ENCODE measurements at regions not wholly inside any gene's neighbourhood (a gene's known extent, or its start where the extent isn't known, plus 50 kb on each side); places are given as distances from the start of the nearest gene placed in this dataset.

DNA sequence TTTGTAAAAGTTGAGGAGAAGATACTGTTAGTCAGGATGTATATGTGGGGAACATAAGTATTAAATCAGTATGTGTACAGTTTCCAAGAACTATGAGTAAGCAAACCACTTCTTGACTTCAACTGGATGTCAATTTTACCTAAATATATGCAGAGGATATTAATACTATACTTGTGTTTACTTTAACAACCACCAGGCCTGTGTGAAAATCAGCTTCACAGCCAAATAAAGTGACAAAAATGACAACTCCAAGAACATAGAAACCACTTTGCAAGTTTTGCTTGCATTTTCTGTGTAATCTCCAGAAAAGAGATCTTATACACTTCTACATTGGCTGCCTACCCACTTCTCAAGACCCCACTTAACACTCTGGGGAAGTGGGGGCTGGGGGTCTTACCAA, 293.3 kb upstream of the RORA start:
- DNase-seq = no peak

DNA sequence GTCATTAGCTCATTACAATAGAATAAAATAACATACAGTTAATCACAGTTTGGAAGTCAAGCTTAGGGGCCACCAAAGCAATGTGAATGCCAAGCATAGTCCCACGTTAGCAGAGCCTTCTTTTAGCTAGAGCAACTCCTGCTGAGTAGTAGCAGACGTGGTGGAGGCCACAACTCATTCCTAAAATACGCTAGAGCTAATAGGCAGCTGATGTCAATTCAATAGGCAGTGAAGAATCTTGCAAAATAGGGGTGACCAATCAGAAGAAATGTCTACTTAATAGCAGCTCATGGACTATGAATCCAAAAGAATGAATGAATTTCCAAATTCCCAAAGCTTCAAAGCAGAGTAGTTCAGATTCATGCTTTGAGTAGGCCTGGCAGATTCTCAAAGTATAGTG, 292.9 kb upstream of the RORA start:
- no peak for DNase-seq

- no peak for DNase-seq
Measured at GRCh38 chr15:61519296-61519695, 290.2 kb upstream of the RORA start.

DNA sequence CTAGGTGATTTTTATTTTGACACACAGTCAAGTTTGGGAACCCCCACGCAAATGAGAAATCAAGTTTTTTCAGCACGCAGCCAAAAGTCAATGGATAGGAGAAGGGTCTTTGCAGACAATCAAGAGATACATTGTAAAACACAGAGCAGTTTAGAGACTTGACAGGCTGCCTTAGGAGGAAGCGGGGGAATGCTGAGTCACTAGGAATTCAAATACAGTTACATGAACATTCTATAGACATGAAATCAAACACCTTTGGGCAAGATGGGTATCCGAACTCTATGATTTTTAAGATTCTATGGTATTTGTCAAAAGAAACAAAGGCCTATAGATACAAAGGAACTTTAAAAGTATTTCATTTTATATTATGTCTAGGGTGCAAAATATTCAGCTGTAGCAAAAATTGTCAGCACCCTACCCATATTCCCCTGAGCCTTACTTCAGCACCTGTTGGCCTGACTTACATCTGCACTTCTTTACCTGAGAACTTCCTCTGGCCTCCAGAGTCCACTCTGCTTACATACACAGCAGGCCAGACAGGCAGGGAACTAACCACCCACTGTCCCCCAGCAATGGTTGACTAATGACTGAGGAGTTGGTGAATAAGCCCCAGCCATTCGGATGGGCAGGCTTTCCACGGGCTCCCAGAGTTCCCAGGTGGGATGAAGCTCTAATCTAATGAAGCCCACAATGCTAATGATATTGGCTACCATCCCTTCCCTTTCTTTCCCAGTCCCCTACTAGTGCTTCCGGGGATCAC, 289.3 kb upstream of the RORA start:
- DNase-seq = no peak

GRCh38 chr15:61517776-61518175, 288.7 kb upstream of the RORA start:
- DNase-seq = no peak

- no peak for DNase-seq
Measured at GRCh38 chr15:61517335-61517734, 288.2 kb upstream of the RORA start.

GRCh38 chr15:61511756-61512155, 282.7 kb upstream of the RORA start:
- no peak for DNase-seq

DNA sequence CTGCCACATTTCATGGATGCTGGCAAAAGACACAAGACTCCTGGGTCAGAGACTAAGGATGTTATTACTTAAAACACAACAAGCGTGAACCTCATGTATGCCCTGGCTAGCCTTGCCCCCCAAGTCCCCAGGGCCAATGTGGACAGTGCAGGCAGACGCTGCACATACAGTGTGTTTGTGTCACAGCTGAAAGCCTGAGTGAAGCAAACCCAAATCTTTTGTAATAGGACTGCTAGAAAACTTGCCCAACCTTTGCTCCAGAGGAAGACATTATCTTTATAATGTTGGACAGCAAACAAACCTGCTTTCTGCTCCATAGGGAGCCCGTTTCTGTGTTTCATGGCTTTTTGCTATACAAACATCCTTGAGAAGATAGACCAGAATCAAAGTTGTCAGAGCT, 282.0 kb upstream of the RORA start:
- DNase-seq = no peak

DNA sequence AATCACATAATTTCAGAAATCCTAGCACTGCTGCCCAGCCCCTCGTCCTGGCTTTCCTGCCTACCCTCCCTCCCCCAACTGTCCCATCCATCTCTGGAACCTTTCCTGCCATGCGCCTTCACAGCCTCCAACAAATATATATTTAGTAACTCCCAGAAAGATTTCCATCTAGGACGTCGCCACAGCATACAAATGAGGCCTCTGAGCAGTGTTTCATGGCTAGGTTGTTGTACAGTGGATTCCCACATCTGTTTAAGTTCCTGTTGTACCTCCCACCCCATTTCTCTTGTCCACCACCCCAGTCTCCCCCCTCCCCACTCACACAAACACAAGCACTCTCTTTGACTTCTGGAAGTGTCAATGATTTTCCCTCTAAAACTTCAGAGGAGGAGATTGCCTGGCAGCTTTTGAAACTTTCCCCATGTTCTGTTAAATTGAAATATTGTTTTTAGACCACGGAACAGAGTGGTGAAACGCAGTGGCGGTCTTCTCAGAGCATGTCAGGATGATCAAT, 280.3 kb upstream of the RORA start:
- DNase-seq = no peak

DNA sequence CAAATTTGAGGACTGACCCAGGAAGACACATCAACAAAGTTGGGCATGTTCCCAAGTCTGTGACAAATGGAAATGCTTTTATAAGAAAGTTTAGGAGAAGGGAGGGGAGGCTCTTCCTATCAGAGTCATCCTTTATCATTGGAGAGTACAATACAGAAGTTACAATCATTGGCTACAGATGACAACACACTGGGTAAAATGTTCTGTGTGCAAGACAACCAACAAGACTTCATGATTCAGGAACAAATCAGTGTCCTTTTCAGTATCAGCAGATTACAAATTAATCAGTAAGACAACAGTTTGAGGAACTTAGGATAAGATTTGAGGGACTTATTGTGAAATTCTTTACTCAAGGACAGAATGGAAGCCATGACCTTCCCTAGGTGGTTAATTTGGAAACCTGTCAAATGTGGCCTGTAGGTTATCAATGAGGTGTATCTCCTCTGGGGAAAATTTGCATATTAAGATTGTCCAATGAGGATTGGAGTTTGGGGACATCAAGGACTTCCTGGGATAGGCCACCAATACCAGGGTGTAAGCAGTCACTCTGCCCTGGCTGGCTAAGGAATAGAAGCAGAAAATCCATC, 274.4 kb upstream of the RORA start:
- no peak for DNase-seq

- DNase-seq = no peak
Measured at GRCh38 chr15:61501815-61502389, 272.8 kb upstream of the RORA start.

DNA sequence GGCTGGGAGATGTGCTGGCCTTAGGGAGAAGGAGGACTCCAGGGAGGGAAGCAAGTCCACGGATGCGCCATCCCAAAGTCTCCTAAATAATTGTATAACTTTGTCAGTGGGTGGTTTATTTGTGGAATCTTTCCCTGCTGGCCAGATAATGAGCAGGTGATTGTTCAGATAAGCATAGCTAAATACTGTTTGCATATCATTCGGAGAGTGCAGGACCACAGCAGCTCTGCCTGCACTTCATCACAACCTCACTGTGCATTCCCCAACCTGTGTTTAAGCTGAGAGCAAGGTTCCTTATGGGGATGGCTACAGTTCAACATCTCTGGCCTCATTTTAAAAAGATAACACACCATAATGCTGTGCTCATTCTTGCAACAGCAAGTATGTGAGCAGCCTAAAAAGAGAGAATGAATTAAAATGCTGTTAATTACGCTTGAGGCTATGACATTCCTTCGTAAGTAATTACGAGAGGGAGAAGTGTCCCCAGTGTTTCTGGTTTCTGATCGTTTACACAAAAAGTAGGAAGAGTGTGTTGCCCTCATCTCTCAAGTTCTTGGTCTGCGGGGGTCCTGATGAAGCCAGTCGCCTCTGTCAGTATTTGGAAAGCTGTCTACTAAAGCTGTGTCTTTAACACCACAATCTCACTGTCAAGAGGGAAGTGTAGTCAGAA, 272.0 kb upstream of the RORA start:
- DNase-seq = no peak

- no peak for DNase-seq
Measured at GRCh38 chr15:61500523-61500922, 271.4 kb upstream of the RORA start.

GRCh38 chr15:61499376-61499775, 270.3 kb upstream of the RORA start:
- no peak for DNase-seq

GRCh38 chr15:61489571-61489970, 260.5 kb upstream of the RORA start:
- no peak for DNase-seq

DNA sequence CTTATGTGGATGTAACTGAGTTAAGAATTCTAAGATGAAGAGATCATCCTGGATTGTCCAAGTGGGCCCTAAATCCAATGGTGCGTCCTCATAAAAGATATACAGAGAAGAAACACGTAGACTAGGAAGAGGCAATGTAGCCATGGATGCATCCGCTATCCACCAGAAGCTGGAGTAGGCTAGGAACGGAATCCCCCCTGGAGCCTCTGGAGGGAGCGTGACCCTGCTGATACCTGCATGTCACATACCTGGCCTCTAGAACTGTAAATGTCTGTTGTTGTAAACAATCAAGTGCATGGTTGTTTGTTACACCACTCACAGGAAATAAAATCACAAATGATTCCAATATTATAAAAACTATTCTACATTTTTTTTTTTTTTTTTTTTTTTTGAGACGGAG, 254.5 kb upstream of the RORA start:
- no peak for DNase-seq

DNA sequence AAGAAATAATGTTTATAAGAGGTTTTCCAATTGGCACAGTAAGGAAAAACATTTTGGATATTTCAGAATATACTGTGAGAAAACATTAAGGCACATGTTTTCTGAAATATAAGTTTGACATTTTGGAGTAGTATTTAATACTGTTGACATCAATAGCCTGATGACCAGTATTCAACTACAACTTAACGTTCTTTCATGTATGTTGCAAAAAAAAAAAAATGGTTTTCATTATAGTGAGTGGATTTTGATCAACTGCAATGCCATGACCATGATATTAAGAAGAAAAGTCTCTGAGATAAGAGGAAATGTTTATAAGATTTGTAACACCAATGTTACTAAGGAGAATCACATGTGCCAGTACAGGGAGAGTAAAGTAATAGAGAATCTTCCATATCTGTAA, 252.8 kb upstream of the RORA start:
- no peak for DNase-seq

DNA sequence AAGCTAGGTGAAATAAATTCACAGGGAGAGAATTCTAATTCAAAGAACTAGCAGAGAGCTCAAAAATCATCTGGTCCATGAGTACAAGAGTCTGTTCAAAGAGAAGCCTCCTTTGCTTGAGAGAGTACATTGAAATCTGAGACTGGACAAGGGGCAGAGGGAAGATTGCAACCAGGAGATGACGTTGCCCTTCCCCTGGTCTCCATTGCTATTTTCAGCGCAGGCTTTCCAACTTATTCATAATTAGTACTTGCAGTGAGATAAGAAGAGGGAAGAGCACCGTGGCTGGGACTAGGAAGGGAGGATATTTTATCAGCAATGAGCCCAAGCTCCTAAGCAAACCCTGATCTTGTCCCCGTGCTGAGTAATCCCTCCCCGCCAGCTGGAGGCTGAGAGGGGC, 251.8 kb upstream of the RORA start:
- DNase-seq = no peak

DNA sequence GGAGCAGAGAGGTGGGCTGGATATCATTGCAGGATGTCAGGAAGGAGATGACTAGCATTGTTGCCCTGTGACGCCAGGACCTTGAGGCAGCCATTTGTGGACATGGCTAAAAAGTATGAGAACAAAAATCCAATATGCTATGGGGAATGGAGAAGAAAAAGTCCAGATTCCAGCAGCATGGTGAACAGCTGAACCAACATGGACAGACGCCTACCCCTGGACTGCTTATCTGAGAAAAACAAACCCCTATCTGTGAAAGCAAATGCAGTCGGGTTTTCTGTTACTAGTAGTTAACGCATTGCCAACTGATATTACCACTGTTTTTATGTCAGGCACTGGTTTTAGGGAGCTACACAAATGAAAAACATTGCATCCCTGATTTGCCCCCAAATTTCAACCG, 251.2 kb upstream of the RORA start:
- no peak for DNase-seq

GRCh38 chr15:61479613-61480012, 250.5 kb upstream of the RORA start:
- no peak for DNase-seq

DNA sequence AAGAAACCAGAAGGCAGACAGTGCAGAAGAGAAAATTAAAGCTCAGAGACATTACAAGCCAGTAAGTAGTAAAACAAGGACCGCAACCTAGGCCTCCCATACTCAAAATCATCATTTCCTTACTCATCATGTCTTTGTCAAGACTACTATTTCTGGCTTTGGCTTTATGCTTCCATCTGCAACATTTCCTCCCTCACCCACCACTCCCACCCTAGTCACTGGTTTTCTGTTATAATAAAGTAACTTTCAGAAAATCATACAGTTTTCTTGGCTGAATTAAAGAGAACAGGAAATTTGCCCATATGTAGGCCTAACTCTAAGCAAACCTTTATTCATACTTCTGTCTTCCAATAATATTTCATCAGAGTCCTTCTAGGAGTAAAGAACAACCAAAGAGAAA, 247.6 kb upstream of the RORA start:
- no peak for DNase-seq

DNA sequence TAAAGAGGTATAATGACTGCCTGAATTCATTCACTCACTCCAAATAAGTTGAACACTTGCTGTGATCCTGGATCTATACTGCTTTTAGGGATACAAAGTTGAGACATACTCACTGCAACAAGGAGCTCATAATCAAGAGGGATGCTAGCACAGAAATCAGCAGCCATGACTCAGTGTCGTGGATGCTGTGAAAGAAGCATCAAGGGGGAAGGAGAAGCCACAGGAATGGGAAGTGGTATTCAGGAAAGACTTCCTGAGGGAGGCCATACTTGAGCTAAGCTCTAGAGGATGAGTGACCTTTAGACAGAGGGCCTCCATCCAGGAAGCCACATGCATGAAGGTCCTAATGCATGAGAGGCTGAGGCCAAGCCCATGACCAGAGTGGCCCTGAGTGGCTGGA, 245.7 kb upstream of the RORA start:
- DNase-seq = no peak

DNA sequence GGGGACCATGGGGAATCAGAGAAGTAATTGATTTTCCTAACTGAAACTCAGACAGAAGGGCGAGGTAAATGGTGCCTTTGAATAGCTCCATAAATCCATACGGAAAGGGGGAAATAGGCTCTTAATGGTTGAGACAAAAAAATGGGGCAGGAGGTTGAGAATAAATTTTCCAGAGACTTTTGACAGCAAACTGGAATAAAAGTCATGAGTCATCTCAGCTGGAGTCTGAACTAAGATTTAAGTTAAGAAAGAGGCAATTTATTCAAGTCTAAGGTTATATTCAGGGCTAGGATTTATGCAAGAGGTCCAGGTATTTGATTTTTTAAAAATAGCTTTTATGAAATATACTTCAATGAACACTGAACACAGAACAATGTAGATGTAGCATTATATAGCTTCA, 238.7 kb upstream of the RORA start:
- DNase-seq = no peak

Data from NCI-H1417 treated with DMSO at 0.1 percent for 48 hours (cell line).